ENCODE measurements at regions not wholly inside any gene's neighbourhood (a gene's known extent, or its start where the extent isn't known, plus 50 kb on each side); places are given as distances from the start of the nearest gene placed in this dataset.
A peak's percentile ranks its signal among the peaks of the same experiment; 100 is the strongest.
"Not testable (repeated sequence)": the region's sequence is repeated elsewhere in the genome, so short reads cannot be mapped to it uniquely, and the experiment has no call there.

- no peak for DNase-seq
- H3K36me3 Mint-ChIP-seq (ENCODE audit: low read depth) = peaks cover 1% of the 10 kb centered on the region
- no peaks in the 10 kb centered on the region for H3K4me1 Mint-ChIP-seq
- peaks cover 5% of the 10 kb centered on the region for H3K27me3 Mint-ChIP-seq
- H3K9me3 Mint-ChIP-seq = peaks cover 3% of the 10 kb centered on the region
- no peak for ATAC-seq
- no peak overlapping the region for H3K4me3 Mint-ChIP-seq
- H3K27ac Mint-ChIP-seq = no peak overlapping the region
Measured at GRCh38 chr4:10784621-10785020, 100.1 kb upstream of the CLNK start.

DNA sequence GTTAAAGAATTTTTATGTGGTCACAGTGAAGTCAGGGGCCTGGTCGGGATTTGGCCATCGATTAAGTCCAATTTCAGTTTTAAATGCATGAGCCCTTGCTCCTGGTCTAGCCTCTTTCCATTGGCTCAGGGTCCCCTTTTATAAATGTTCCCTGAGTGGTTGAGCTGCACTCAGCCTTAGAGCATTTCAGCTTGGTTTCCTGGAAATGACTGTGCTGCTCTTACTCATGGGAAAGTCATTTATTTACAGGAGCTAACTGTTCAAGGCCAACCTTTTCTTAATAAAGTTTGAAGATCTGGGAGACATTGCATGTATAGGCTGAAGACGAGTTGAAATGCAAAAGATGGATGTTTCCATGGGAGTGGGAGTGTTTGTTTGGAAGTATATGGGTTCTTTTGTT is 98.8 kb upstream of the CLNK start:
- DNase-seq (no peak), ATAC-seq (no peak)
- no peak overlapping the region for H3K4me3 Mint-ChIP-seq
- H3K4me1 Mint-ChIP-seq = no peaks in the 10 kb centered on the region
- H3K27me3 Mint-ChIP-seq = peaks cover 5% of the 10 kb centered on the region
- H3K9me3 Mint-ChIP-seq = peaks cover 3% of the 10 kb centered on the region
- no peak overlapping the region for H3K27ac Mint-ChIP-seq
- H3K36me3 Mint-ChIP-seq (ENCODE audit: low read depth) = peaks cover 1% of the 10 kb centered on the region

GRCh38 chr4:10781805-10782204 is 97.2 kb upstream of the CLNK start:
- H3K4me1 Mint-ChIP-seq = no peaks in the 10 kb centered on the region
- no peak for DNase-seq

DNA sequence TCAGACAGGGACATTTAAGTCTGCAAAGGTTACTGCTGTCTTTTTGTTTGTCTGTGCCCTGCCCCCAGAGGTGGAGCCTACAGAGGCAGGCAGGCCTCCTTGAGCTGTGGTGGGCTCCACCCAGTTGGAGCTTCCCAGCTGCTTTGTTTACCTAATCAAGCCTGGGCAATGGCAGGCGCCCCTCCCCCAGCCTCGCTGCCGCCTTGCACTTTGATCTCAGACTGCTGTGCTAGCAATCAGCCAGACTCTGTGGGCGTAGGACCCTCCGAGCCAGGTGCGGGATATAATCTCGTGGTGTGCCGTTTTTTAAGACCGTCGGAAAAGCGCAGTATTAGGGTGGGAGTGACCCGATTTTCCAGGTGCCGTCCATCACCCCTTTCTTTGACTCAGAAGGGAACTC is 96.2 kb upstream of the CLNK start:
- not testable (repeated sequence) for H3K36me3 Mint-ChIP-seq (ENCODE audit: low read depth); H3K9me3 Mint-ChIP-seq; DNase-seq; ATAC-seq; H3K4me1 Mint-ChIP-seq; H3K27ac Mint-ChIP-seq; H3K27me3 Mint-ChIP-seq; H3K4me3 Mint-ChIP-seq

More at GRCh38 chr4:10781805-10782204, 97.2 kb upstream of the CLNK start:
- H3K9me3 Mint-ChIP-seq = no peaks in the 10 kb centered on the region
- peak overlapping the region; percentile 6 for H3K27ac Mint-ChIP-seq
- H3K4me3 Mint-ChIP-seq = no peak overlapping the region
- H3K36me3 Mint-ChIP-seq (ENCODE audit: low read depth) = peaks cover 1% of the 10 kb centered on the region
- ATAC-seq = no peak
- peaks cover 1% of the 10 kb centered on the region for H3K27me3 Mint-ChIP-seq

GRCh38 chr4:10775132-10775531 is 90.6 kb upstream of the CLNK start:
- H3K9me3 Mint-ChIP-seq; H3K4me3 Mint-ChIP-seq; DNase-seq; H3K4me1 Mint-ChIP-seq; ATAC-seq; H3K27ac Mint-ChIP-seq; H3K36me3 Mint-ChIP-seq (ENCODE audit: low read depth); H3K27me3 Mint-ChIP-seq: not testable (repeated sequence)

GRCh38 chr4:10773656-10774055 is 89.1 kb upstream of the CLNK start:
- H3K4me1 Mint-ChIP-seq = no peaks in the 10 kb centered on the region
- no peak for DNase-seq
- H3K36me3 Mint-ChIP-seq (ENCODE audit: low read depth) = no peaks in the 10 kb centered on the region
- H3K4me3 Mint-ChIP-seq = no peak overlapping the region
- H3K9me3 Mint-ChIP-seq = no peaks in the 10 kb centered on the region
- no peak overlapping the region for H3K27ac Mint-ChIP-seq
- ATAC-seq = no peak
- no peaks in the 10 kb centered on the region for H3K27me3 Mint-ChIP-seq

DNA sequence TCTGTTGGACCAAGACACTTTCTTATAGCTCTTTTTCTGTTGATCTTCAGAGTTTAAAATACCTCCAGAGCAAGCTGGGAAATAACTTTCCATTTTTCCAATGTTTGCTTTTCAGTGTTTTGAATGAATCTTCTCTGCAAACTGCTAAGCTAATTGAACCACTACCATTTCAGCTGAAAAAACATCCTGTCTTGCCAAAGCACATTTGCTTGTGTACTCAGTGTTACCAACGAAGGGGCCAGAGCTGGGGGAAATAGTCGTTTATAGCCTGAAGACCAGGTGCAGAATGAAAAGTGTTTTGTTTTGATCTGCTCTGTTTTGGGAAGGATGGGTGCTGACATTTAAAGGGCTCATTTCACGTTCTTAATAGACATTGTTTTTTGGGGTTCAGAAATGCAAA is 88.4 kb upstream of the CLNK start:
- Mint-ChIP-seq H3K27ac (no peak overlapping the region), H3K36me3 (ENCODE audit: low read depth) (no peaks in the 10 kb centered on the region), H3K9me3 (no peaks in the 10 kb centered on the region), H3K27me3 (no peaks in the 10 kb centered on the region), H3K4me1 (no peaks in the 10 kb centered on the region), H3K4me3 (no peak overlapping the region)
- DNase-seq = no peak
- ATAC-seq = no peak

GRCh38 chr4:10765386-10765785 is 80.8 kb upstream of the CLNK start:
- Mint-ChIP-seq H3K4me3 (no peak overlapping the region), H3K36me3 (ENCODE audit: low read depth) (no peaks in the 10 kb centered on the region), H3K27me3 (peaks cover 2% of the 10 kb centered on the region), H3K4me1 (no peaks in the 10 kb centered on the region), H3K27ac (no peak overlapping the region), H3K9me3 (peaks cover 15% of the 10 kb centered on the region)
- ATAC-seq = no peak
- no peak for DNase-seq

- no peak for ATAC-seq
- Mint-ChIP-seq H3K27me3 (peaks cover 2% of the 10 kb centered on the region), H3K4me3 (no peak overlapping the region), H3K36me3 (ENCODE audit: low read depth) (no peaks in the 10 kb centered on the region), H3K27ac (no peak overlapping the region), H3K9me3 (peaks cover 15% of the 10 kb centered on the region), H3K4me1 (no peaks in the 10 kb centered on the region)
- DNase-seq = no peak
Measured at GRCh38 chr4:10762561-10762960, 78.0 kb upstream of the CLNK start.

DNA sequence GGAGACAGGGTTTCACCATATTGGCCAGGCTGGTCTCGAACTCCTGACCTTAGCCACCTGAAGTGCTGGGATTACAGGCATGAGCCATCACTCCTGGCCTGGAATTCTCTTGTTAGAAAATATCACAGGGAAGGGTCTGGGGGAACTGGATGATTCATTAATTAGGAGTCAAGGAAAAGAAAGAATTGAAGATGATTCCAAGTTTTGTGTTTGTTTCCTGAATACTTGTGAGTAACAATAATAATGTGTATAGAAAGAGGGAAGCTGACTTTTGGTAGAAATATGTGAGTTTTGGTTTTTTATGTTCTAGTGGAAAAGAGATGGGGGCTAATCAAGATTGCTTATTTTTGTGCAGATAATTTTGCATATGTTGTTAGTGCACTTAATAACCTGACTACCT is 77.3 kb upstream of the CLNK start:
- ATAC-seq = no peak
- Mint-ChIP-seq H3K9me3 (peaks cover 15% of the 10 kb centered on the region), H3K27me3 (peaks cover 2% of the 10 kb centered on the region), H3K4me3 (no peak overlapping the region), H3K27ac (no peak overlapping the region), H3K36me3 (ENCODE audit: low read depth) (no peaks in the 10 kb centered on the region), H3K4me1 (no peaks in the 10 kb centered on the region)
- DNase-seq = no peak

DNA sequence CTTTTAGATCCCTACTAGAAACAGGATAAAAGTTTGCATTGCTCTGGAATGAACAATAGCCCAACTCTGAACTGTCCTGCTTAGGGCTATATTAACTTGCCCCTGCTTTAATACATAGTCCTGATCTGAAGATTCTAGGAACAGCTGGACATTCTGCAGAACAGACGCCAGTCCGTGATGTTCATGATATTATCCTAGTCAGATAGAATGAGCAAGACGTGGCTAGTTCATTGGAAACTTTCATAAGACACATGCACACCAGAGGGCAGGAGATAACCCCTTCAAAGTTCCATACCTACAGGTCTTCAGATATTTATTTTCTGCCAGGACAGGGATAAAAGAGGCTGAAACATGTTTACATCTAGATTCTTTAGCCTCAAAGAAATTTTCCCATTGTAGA is 75.5 kb upstream of the CLNK start:
- no peak overlapping the region for H3K4me3 Mint-ChIP-seq
- ATAC-seq (no peak), DNase-seq (no peak)

GRCh38 chr4:10758906-10759305 is 74.3 kb upstream of the CLNK start:
- no peak for DNase-seq
- Mint-ChIP-seq H3K4me3 (no peak overlapping the region), H3K27ac (no peak overlapping the region)

More for the DNA sequence above, 75.5 kb upstream of the CLNK start:
- Mint-ChIP-seq H3K36me3 (ENCODE audit: low read depth) (no peaks in the 10 kb centered on the region), H3K27ac (no peak overlapping the region), H3K27me3 (peaks cover 2% of the 10 kb centered on the region), H3K9me3 (peaks cover 15% of the 10 kb centered on the region), H3K4me1 (no peaks in the 10 kb centered on the region)

GRCh38 chr4:10753856-10754402 is 69.4 kb upstream of the CLNK start:
- H3K4me1 Mint-ChIP-seq = peaks cover 3% of the 10 kb centered on the region
- ATAC-seq = peak; percentile 40
- H3K27me3 Mint-ChIP-seq = peaks cover 3% of the 10 kb centered on the region
- no peaks in the 10 kb centered on the region for H3K36me3 Mint-ChIP-seq (ENCODE audit: low read depth)
- H3K9me3 Mint-ChIP-seq = no peaks in the 10 kb centered on the region
- no peak for DNase-seq
- H3K27ac Mint-ChIP-seq = peak overlapping the region; percentile 21
- no peak overlapping the region for H3K4me3 Mint-ChIP-seq

More at GRCh38 chr4:10758906-10759305, 74.3 kb upstream of the CLNK start:
- no peaks in the 10 kb centered on the region for H3K27me3 Mint-ChIP-seq
- ATAC-seq = no peak
- H3K4me1 Mint-ChIP-seq = peaks cover 2% of the 10 kb centered on the region
- H3K9me3 Mint-ChIP-seq = peaks cover 5% of the 10 kb centered on the region
- H3K36me3 Mint-ChIP-seq (ENCODE audit: low read depth) = no peaks in the 10 kb centered on the region

DNA sequence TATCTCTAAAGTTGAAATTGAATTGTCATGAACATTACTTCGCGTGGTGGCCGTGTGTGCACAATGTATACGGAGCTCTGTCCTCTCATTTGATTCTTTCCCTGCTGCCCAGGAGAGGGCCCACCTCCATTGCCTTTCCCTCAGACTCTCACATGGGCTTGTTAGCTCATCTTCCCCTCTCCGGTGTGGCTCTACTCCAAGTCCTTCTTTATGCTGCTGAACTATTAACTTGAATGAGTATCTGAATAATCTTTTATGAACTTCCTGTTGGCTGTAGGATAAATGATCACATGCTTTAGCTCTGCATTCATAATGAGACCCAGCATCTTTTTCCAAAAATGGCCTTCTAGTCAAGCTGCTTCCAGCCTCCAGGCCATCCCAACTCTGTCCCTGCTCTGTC is 68.8 kb upstream of the CLNK start:
- Mint-ChIP-seq H3K27ac (peak overlapping the region; percentile 21), H3K4me3 (no peak overlapping the region), H3K4me1 (peaks cover 3% of the 10 kb centered on the region), H3K27me3 (peaks cover 3% of the 10 kb centered on the region), H3K9me3 (no peaks in the 10 kb centered on the region), H3K36me3 (ENCODE audit: low read depth) (no peaks in the 10 kb centered on the region)
- DNase-seq (no peak), ATAC-seq (no peak)

GRCh38 chr4:10750714-10751113 is 66.1 kb upstream of the CLNK start:
- Mint-ChIP-seq H3K4me1 (peaks cover 3% of the 10 kb centered on the region), H3K36me3 (ENCODE audit: low read depth) (no peaks in the 10 kb centered on the region), H3K27ac (no peak overlapping the region), H3K27me3 (peaks cover 3% of the 10 kb centered on the region), H3K4me3 (no peak overlapping the region), H3K9me3 (no peaks in the 10 kb centered on the region)
- DNase-seq = no peak
- no peak for ATAC-seq

- H3K4me3 Mint-ChIP-seq = no peak overlapping the region
Measured at GRCh38 chr4:10747186-10747585, 62.6 kb upstream of the CLNK start.

More at GRCh38 chr4:10747186-10747585, 62.6 kb upstream of the CLNK start:
- H3K36me3 Mint-ChIP-seq (ENCODE audit: low read depth) = no peaks in the 10 kb centered on the region
- DNase-seq (no peak), ATAC-seq (no peak)
- no peaks in the 10 kb centered on the region for H3K4me1 Mint-ChIP-seq
- H3K9me3 Mint-ChIP-seq = no peaks in the 10 kb centered on the region
- peaks cover 3% of the 10 kb centered on the region for H3K27me3 Mint-ChIP-seq
- no peak overlapping the region for H3K27ac Mint-ChIP-seq

All from activated naive CD8-positive, alpha-beta T cell treated with anti-CD3 and anti-CD28 coated beads, Interleukin-2, amount 50 U/mL, for 24 hours (primary cell).